Skeletal muscle satellite cell (primary cell): ENCODE measurements at regions not wholly inside any gene's neighbourhood (a gene's known extent, or its start where the extent isn't known, plus 50 kb on each side); places are given as distances from the start of the nearest gene placed in this dataset.
"Not testable (repeated sequence)": the region's sequence is repeated elsewhere in the genome, so short reads cannot be mapped to it uniquely, and the experiment has no call there.

ENCODE experiments used
- H3K27me3 ChIP-seq: 2 replicates; pipeline ENCODE4 v1.7.0; 2013; ENCODE audit warnings: low read length; ENCODE audit not compliant: control insufficient read depth, insufficient read depth
- H3K36me3 ChIP-seq: 2 replicates; pipeline ENCODE4 v1.7.0; 2013; ENCODE audit warnings: mild to moderate bottlenecking, control low read depth, low read length; ENCODE audit not compliant: insufficient read depth
- H3K4me1 ChIP-seq: 2 replicates; pipeline ENCODE4 v1.7.0; 2013; ENCODE audit warnings: low read length; ENCODE audit not compliant: control insufficient read depth, insufficient read depth
- H3K4me2 ChIP-seq: 2 replicates; pipeline ENCODE4 v1.7.0; 2013; ENCODE audit warnings: mild to moderate bottlenecking, low read length
- H3K4me3 ChIP-seq: 2 replicates; pipeline ENCODE4 v1.7.0; 2013; ENCODE audit warnings: low read length
- H3K9ac ChIP-seq: 2 replicates; pipeline ENCODE4 v1.7.0; 2013; ENCODE audit warnings: mild to moderate bottlenecking, low read depth, low read length, moderate library complexity
- H3K9me3 ChIP-seq: replicated peaks from 2 replicates; pipeline ENCODE4 v1.7.0; 2013; ENCODE audit warnings: mild to moderate bottlenecking, control low read depth, low read length

DNA sequence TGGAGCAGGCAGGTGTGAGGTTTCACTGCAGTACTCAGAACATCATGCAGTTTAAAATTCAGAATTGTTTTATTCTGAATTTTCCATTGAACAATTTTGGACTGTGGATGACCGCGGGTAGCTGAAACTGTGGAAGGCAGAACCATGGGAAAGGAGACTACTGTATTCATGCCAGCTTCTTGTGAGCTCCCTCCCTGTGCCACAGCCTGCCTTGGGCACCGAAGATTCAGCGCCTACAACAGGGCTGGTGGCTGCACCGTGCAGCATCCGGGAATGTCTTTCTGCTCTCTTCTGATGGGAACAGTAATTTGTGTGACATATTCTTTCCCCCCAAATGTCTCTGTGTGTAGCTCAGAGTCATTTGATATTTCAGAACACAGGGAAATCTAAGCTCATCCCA, 118.5 kb upstream of the NKX1-1 start:
- peaks cover 78% of the 10 kb centered on the region for H3K27me3 ChIP-seq
- no peak overlapping the region for H3K4me2 ChIP-seq
- no peak overlapping the region for H3K4me3 ChIP-seq
- H3K4me1 ChIP-seq = no peaks in the 10 kb centered on the region
- no peaks in the 10 kb centered on the region for H3K36me3 ChIP-seq
- H3K9me3 ChIP-seq = no peaks in the 10 kb centered on the region
- H3K9ac ChIP-seq = no peak overlapping the region

DNA sequence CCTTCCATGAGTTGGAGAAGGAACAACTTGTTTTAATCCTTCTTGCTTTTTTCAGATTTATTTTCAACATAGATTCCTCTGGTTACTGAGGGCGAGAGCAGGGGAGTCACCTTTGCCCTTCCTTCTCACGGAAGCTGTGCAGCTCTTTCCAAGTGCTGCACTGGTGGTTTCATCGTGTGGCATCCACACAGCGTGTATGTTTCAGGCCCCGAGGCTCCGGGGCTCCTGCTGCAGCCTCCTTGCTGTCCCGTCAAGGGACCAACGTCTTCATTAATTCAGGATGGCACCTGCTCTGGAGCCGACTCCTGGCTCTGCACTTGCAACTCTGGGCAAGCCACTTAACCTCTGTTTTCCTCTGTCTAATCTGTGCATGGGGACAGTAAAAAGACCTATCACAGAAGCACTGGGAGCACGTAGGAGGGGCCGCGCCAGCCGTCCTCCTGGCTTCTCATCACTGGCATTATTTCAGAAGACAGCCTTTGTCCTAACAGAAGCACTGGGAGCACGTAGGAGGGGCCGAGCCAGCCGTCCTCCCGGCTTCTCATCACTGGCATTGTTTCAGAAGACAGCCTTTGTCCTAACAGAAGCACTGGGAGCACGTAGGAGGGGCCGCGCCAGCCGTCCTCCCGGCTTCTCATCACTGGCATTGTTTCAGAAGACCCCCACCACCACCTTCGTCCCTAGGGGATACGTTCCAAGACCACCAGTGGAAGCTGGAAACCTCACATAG, 117.8 kb upstream of the NKX1-1 start:
- Histone ChIP-seq H3K9ac (no peak overlapping the region), H3K4me2 (no peak overlapping the region), H3K27me3 (peaks cover 71% of the 10 kb centered on the region), H3K4me3 (no peak overlapping the region), H3K36me3 (no peaks in the 10 kb centered on the region), H3K9me3 (no peaks in the 10 kb centered on the region), H3K4me1 (no peaks in the 10 kb centered on the region)

DNA sequence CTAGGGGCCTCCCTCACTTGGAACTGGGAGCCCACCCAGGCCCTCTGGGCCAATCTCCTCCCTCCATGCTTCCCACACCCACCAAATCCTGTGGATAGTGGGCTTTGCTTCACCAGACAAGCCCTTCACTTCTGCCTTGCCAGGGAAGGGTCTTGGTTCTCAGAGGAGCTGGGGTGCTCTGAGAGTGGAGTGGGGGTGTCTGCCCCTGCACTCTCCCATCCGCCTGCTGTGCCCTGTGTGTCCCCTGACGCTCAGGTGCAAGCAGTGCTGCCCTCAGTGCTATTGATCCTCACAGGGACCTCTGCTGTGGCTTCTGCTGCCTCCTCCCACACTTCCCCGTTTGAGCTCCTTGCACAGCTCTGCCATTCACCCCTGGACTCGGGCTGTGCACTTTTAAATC, 117.3 kb upstream of the NKX1-1 start:
- H3K36me3 ChIP-seq = no peaks in the 10 kb centered on the region
- no peak overlapping the region for H3K9ac ChIP-seq
- peaks cover 65% of the 10 kb centered on the region for H3K27me3 ChIP-seq
- no peak overlapping the region for H3K4me2 ChIP-seq
- H3K9me3 ChIP-seq = no peaks in the 10 kb centered on the region
- H3K4me3 ChIP-seq = no peak overlapping the region
- no peaks in the 10 kb centered on the region for H3K4me1 ChIP-seq

DNA sequence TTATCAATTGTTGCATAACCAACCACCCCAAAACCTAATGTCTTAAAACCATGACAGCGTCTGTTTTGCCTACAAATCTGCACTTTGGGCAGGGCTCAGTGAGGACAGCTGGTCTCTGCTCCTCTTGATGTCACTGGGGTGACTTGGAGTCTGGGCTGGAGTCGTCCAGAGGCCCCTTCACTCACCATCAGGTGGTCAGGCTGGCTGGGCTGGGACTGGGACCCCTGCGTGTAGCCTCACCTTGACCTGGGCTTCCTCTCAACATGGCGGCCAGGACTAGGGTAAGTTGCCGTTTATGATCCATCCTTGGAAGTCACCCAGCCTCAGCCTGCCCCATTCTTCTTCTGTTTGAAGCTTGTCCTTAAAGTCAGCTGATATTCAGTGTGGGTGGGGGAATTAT, 116.8 kb upstream of the NKX1-1 start:
- no peaks in the 10 kb centered on the region for H3K4me1 ChIP-seq
- H3K9ac ChIP-seq = no peak overlapping the region
- no peaks in the 10 kb centered on the region for H3K36me3 ChIP-seq
- H3K4me3 ChIP-seq = no peak overlapping the region
- H3K9me3 ChIP-seq = no peaks in the 10 kb centered on the region
- no peak overlapping the region for H3K4me2 ChIP-seq
- H3K27me3 ChIP-seq = peaks cover 61% of the 10 kb centered on the region

DNA sequence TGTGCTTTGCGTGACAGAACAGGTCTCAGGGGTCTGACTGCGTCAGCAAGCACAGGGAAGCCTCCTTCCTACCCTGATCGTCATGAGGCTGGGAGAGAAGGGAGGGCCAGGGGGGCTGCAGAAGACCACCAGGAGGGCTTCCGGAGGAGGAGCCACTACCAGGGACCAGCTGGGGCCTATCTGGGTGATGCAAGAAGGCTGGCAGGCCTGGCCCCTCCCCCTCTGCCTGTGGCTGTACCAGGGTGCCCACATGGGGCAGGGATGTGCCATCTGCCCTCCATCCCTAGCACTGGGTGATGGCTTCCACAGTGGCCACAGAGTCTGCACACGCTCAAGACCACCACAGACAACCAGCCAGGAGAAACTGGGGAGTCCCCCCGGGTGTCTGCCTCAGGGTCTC, 116.4 kb upstream of the NKX1-1 start:
- peaks cover 58% of the 10 kb centered on the region for H3K27me3 ChIP-seq
- H3K9ac ChIP-seq = no peak overlapping the region
- H3K4me3 ChIP-seq = no peak overlapping the region
- no peak overlapping the region for H3K4me2 ChIP-seq
- H3K4me1 ChIP-seq = no peaks in the 10 kb centered on the region
- no peaks in the 10 kb centered on the region for H3K9me3 ChIP-seq
- H3K36me3 ChIP-seq = no peaks in the 10 kb centered on the region

DNA sequence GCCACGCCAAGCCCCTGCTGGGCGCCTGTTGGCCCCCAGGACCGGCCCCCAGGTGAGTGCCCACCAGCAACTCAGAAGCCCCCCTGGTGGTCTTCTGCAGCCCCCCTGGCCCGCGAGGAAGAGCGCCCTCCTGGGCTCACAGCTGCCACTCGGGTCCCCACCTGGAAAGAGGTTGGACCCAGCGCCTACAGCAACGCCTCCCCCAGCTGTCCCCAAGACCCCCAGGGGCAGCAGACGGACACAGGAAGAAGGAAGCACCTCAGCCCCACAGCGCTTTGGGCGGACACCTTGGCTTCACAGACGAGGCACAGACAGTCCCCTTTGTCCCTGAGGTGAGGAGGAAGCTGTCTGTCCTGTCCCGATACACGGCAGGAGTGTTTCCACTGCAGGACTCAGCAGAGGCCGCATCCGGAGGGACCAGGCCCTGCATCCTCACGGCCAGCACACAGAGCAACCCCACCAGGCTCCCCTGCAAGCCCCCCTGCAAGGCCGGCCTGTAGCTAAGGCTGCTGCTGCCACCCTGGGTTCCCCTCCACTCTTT, 115.6 kb upstream of the NKX1-1 start:
- Histone ChIP-seq H3K9me3 (no peaks in the 10 kb centered on the region), H3K4me3 (no peak overlapping the region), H3K4me2 (no peak overlapping the region), H3K9ac (no peak overlapping the region), H3K36me3 (no peaks in the 10 kb centered on the region), H3K4me1 (no peaks in the 10 kb centered on the region), H3K27me3 (peaks cover 57% of the 10 kb centered on the region)

DNA sequence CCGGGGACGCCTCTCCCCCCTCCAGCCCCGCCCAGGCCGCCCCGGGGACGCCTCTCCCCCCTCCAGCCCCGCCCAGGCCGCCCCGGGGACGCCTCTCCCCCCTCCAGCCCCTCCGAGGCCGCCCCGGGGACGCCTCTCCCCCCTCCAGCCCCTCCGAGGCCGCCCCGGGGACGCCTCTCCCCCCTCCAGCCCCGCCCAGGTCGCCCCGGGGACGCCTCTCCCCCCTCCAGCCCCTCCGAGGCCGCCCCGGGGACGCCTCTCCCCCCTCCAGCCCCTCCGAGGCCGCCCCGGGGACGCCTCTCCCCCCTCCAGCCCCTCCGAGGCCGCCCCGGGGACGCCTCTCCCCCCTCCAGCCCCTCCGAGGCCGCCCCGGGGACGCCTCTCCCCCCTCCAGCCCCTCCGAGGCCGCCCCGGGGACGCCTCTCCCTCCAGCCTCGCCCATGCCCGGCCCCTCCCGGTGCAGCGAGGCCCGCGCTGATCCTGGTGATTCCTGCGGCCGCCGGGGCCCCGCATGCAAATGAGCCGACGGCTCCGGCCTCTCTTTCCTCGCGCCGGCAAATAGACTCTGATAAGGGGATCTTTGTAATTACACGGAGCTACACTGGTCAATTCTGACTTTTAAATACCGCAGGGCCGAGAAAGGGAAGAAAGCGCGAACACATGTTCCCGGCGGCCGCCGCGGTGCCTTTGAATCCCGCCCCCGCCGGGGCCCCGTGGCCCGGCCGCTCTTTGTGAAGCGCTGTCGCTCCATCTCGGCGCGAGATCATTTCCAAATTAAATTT, 114.7 kb upstream of the NKX1-1 start:
- peaks cover 62% of the 10 kb centered on the region for H3K27me3 ChIP-seq
- H3K9ac ChIP-seq, H3K9me3 ChIP-seq, H3K36me3 ChIP-seq, H3K4me1 ChIP-seq: not testable (repeated sequence)
- H3K4me2 ChIP-seq = peak overlapping the region; percentile 61
- peak overlapping the region; percentile 30 for H3K4me3 ChIP-seq

DNA sequence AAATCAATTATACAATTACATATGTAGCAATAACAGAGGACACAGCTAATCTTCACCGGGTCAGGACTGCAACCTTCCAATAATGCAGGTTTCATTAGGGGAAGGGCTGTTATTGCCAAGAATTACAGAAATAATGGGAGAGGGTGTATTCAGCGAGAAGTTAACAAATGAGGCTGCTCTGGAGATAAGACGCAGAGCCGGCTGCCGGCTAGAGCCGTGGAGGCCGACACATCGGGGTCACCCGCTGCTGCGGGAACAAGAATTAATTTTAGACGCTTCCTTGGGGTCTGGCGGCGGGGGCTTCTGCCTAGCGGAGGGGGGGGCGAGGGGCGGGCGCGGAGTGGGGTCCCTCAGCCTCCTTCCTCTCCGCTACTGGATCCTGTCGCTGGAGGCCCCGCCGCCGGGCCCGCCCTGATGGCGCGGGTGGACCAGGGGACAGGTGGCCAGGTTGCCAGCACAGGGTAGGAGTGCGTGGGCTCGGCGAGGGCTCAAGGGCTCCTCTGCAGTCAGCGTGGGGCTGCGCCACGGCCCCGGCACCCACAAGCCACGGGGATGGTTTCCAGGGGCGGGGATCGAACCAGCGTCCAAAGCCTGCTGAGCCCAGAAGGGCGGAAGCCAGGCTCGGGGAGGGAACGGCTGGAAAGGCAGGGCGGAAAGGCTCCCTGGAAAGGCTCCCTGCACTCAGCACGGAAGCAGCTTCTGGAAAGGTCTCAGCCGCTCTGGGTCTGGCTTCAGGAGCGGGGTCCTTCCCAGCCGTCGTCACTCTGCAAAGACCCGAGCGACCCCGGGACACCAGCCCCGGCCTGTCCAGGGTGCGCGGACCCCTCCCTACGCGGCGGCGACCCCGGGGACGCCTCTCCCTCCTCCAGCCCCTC, 113.8 kb upstream of the NKX1-1 start:
- Histone ChIP-seq H3K36me3 (no peaks in the 10 kb centered on the region), H3K4me1 (no peaks in the 10 kb centered on the region), H3K9ac (no peak overlapping the region), H3K4me2 (no peak overlapping the region), H3K4me3 (no peak overlapping the region), H3K27me3 (peaks cover 54% of the 10 kb centered on the region), H3K9me3 (no peaks in the 10 kb centered on the region)

DNA sequence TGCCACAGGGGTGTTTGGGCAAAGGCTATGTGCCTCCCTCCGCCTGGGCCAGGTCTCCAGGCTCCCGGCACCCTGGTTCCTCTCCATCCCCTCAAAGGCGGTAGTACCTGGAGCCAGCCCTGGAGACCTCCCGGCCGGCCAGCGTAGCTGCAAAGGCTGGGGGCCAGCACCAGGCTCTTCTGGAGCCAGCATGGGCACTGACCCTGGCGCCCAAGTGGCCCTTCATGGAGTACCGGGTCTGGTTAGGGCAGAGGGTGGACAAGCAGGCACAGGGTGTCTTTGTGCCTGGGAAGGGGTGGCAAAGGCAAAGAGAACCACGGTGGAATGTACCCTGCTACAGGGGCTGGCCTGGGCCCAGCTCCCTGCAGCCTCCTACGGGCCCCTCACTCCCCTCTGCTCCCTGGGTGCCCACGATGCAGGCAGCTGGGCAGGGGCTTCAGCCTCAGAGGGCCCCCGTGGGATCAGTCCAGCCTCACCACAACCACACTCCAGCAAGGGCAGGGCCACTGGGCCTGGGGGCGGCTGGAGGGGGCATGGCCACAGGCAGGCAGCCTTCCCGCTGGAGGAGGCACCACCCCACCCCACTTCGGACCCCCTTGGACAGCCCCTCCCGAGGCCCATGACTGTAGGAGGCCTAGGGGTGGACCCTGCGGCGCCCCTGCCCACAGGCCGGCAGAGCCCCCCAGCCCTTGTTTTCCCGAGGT, 112.9 kb upstream of the NKX1-1 start:
- Histone ChIP-seq H3K9me3 (no peaks in the 10 kb centered on the region), H3K9ac (no peak overlapping the region), H3K4me3 (no peak overlapping the region), H3K4me1 (no peaks in the 10 kb centered on the region), H3K4me2 (no peak overlapping the region), H3K36me3 (no peaks in the 10 kb centered on the region), H3K27me3 (peaks cover 45% of the 10 kb centered on the region)

DNA sequence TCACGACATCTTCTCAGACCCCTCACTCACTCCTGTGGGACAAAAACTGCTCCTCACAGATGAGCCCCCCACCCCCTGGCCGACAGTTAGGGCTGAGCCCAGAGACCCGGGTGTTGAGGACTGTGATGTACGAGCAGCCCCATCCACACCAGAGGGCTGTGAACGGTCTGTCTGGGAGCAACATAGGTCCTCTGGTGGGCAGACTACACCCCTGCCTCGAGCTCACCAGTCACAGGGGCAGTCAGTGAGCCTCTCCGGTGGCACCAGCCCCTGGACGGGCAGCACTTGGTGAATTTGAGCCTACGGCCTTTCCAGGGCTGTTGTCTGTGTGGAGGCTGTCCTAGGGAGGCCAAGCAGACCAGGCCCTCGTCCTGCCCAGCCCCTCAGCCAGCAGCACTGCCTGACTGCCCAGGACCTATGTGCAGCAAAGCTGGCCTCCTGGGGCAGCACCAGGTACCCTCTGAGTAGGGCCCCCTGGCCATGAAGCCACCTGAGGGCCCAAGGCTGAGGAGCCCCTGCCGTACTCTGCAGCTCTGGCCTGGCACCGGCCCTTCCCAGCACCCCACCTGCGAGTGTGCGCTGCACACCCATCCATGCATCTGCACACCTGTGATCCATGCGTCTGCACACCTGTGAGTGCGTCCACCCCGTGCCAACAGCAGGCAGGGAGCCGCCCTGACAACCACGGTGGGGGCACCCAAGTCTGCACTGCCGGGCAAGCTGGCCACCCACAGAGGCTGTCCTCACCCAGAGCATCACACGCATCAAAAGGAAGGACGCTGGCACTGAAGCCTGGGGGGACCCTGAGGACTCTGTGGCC, 111.6 kb upstream of the NKX1-1 start:
- Histone ChIP-seq H3K4me2 (no peak overlapping the region), H3K4me1 (no peaks in the 10 kb centered on the region), H3K27me3 (peaks cover 40% of the 10 kb centered on the region), H3K9me3 (no peaks in the 10 kb centered on the region), H3K4me3 (no peak overlapping the region), H3K9ac (no peak overlapping the region), H3K36me3 (no peaks in the 10 kb centered on the region)
